B cell (primary cell): ENCODE measurements at regions not wholly inside any gene's neighbourhood (a gene's known extent, or its start where the extent isn't known, plus 50 kb on each side); places are given as distances from the start of the nearest gene placed in this dataset.

Experiments used
- ATAC-seq: fragments of 200-7000 bp; cut with Tn5 transposase; one replicate; pipeline ENCODE4 v1.10.0; 2021; ENCODE audit warnings: low read depth, mild to moderate bottlenecking, moderate number of reproducible peaks, moderate library complexity
- CTCF ChIA-PET: fragments of 350-600 bp; sonication (Branson Sonifier 250); formaldehyde crosslinking; loops from one replicate; lab custom pipeline; 2021; ENCODE audit warnings: antibody characterized with exemption, inconsistent platforms; lab: Charles Lee
- POLR2A ChIA-PET: fragments of 350-600 bp; sonication (Branson Sonifier 250); formaldehyde crosslinking; loops from one replicate; lab custom pipeline; 2021; ENCODE audit warnings: antibody characterized with exemption; lab: Charles Lee
- DNase-seq: peaks from one replicate; pipeline ENCODE4 v3.0.0; 2013
- H2AFZ ChIP-seq: 2 replicates; pipeline ENCODE4 v1.6.1; 2012; ENCODE audit warnings: mild to moderate bottlenecking, low read depth, low read length; ENCODE audit not compliant: insufficient read depth, poor library complexity, severe bottlenecking
- H3K27ac ChIP-seq, 2 donors: 1 replicate in 1 of 2; 2 replicates in 1 of 2; pipeline ENCODE4 v1.5.1; 2012 to 2013; ENCODE audit warnings: low read length in 2 of 2, mild to moderate bottlenecking in 2 of 2, moderate library complexity in 1 of 2
- H3K27me3 ChIP-seq, 4 experiments: fragments of 200-600 bp in 1 of 4; sonication (generic) in 1 of 4; replicated peaks in 1 of 4; 1 replicate in 2 of 4; 2 replicates in 2 of 4; pipeline versions ENCODE4 v1.6.1 to v1.7.0; 2013 to 2016; ENCODE audit warnings: low read length in 3 of 4, mild to moderate bottlenecking in 2 of 4, mixed read lengths in 1 of 4, moderate library complexity in 1 of 4; ENCODE audit not compliant: insufficient read depth in 4 of 4, control insufficient read depth in 3 of 4; ENCODE audit errors: control extremely low read depth in 1 of 4
- H3K36me3 ChIP-seq, 2 experiments: replicated peaks in 1 of 2; 1 replicate in 1 of 2; 2 replicates in 1 of 2; pipeline versions ENCODE4 v1.6.1 to v1.7.1; 2013; ENCODE audit warnings: low read length in 1 of 2; ENCODE audit not compliant: insufficient read depth in 2 of 2, control insufficient read depth in 1 of 2; ENCODE audit errors: control extremely low read depth in 1 of 2, extremely low read depth in 1 of 2
- H3K4me1 ChIP-seq, 2 donors: fragments of 200-600 bp in 1 of 2; sonication (generic) in 1 of 2; 1 replicate in 1 of 2; 2 replicates in 1 of 2; pipeline versions ENCODE4 v1.5.1 to v1.6.1; 2013 to 2017; ENCODE audit warnings: low read length in 2 of 2; ENCODE audit not compliant: control insufficient read depth in 2 of 2, insufficient read depth in 2 of 2
- H3K4me2 ChIP-seq: replicated peaks from 2 replicates; pipeline ENCODE3; 2012; ENCODE audit warnings: mild to moderate bottlenecking, low read depth, low read length; ENCODE audit not compliant: poor library complexity, severe bottlenecking
- H3K4me3 ChIP-seq, 5 experiments: fragments of 200-600 bp in 1 of 5; sonication (generic) in 1 of 5; 1 replicate in 3 of 5; 2 replicates in 2 of 5; pipeline versions ENCODE4 v1.5.1 to v1.7.0; 2011 to 2016; ENCODE audit warnings: low read length in 4 of 5, mild to moderate bottlenecking in 4 of 5, low read depth in 2 of 5, control low read depth in 1 of 5, moderate library complexity in 1 of 5; ENCODE audit not compliant: insufficient read depth in 1 of 5; ENCODE audit errors: control extremely low read depth in 1 of 5, extremely low read depth in 1 of 5
- H3K79me2 ChIP-seq: fragments of 200-600 bp; sonication (generic); one replicate; pipeline ENCODE4 v1.6.0; 2016; ENCODE audit warnings: low read length; ENCODE audit not compliant: control insufficient read depth, insufficient read depth
- H3K9ac ChIP-seq: fragments of 200-600 bp; sonication (generic); 2 replicates; pipeline ENCODE4 v1.6.1; 2017; ENCODE audit warnings: mild to moderate bottlenecking, low read length, moderate library complexity
- H3K9me3 ChIP-seq, 3 donors: one replicate each; pipeline versions ENCODE4 v1.6.1 to v1.7.1; 2013; ENCODE audit warnings: low read length in 2 of 3; ENCODE audit not compliant: control insufficient read depth in 2 of 3, insufficient read depth in 1 of 3; ENCODE audit errors: control extremely low read depth in 1 of 3
- H4K20me1 ChIP-seq: 2 replicates; pipeline ENCODE4 v1.6.0; 2012; ENCODE audit warnings: mild to moderate bottlenecking, low read length; ENCODE audit not compliant: insufficient read depth, control insufficient read depth, poor library complexity, severe bottlenecking
- H3K27ac Mint-ChIP-seq: one replicate; pipeline ENCODE4 v1.8.0; 2021; ENCODE audit warnings: mixed read lengths
- H3K27me3 Mint-ChIP-seq: one replicate; pipeline ENCODE4 v1.8.0; 2021; ENCODE audit warnings: mixed read lengths
- H3K4me1 Mint-ChIP-seq: one replicate; pipeline ENCODE4 v1.8.0; 2021; ENCODE audit warnings: mixed read lengths
- H3K4me3 Mint-ChIP-seq: one replicate; pipeline ENCODE4 v1.8.0; 2021; ENCODE audit warnings: mixed read lengths
- H3K9me3 Mint-ChIP-seq: one replicate; pipeline ENCODE4 v1.8.0; 2022; ENCODE audit warnings: mixed read lengths; ENCODE audit not compliant: insufficient read depth
- EZH2 ChIP-seq: IDR thresholded peaks from 2 replicates; pipeline ENCODE4 v1.6.1; 2012; ENCODE audit warnings: borderline replicate concordance, low read depth, mild to moderate bottlenecking, moderate library complexity, low read length; ENCODE audit not compliant: insufficient read depth, poor library complexity, severe bottlenecking
- WGBS: methylation state at CpG from one replicate; pipeline ENCODE4 v1.1.5; 2013; ENCODE audit warnings: missing lambda C conversion rate; ENCODE audit not compliant: insufficient coverage; 5-methylcytosine and 5-hydroxymethylcytosine counted together
- intact Hi-C: fragments of 100-400 bp; cut with micrococcal nuclease; formaldehyde crosslinking; loops from one replicate; pipeline ENCODE4 v1.10.0; 2022
- TF ChIP-seq, protein P1 (sequence below): fragments of 200-600 bp; IDR thresholded peaks from one replicate; pipeline ENCODE4 v1.8.0; 2022; ENCODE audit warnings: antibody characterized with exemption, mild to moderate bottlenecking

DNA sequence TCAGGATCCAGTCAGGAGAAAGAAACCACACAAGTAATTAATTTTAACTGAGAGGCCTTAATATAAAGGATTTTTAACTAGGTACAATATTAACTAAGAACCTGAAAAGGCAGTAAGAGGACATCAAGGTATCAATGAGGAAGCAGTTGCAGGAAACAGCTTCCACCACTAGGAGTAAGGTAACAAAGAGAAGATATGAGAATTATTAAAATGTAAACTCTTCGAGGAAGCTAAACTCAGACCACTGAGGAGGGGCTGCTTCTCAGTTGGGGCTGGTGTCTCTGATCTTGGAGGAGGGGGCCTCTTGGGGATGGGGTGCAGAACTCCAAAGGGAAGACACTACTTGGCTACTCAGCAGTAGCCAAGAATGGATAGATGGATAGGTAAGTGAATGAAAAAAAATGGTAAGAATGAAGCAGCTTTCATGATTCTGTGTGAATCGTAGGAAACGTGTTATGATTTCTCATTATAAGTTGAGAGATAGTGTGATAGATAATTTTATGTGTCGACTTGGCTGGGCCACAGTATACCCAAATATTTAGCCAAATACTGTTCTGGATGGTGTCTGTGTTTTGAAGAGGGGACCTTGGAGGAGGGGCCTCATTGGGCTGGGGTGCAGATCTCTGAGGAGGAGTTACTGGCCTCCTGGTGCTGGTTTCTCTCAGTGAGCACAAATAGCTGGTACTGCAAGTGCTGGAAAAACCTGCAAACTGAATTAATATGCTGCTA, 547.7 kb upstream of the LRRTM1 start:
- Histone ChIP-seq H3K9me3 (peaks cover 0 to 2% (median 0%) of the 10 kb centered on the region in 3 donors), H3K79me2 (no peaks in the 10 kb centered on the region)
- no peaks in the 10 kb centered on the region for H3K4me1 Mint-ChIP-seq

DNA sequence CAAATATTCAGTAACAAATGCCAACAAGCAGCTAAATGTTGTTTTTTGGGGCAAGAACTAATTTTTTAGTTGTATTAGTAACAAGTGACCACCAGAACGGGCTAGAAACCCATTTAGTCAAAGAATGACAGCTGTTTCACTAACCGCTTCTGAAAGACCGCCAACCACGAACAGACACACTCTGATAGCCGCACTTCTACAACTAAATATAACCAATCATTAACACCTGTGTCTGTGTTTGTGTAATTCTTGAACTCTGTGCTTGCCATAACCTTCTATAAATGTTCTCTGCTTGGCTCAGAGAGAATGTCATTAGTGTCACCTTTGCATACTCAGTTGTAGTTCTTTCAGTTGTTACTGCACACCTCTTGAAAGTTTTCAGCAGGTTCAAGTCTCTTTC, 526.3 kb upstream of the LRRTM1 start:
- TF ChIP-seq EZH2, result no peak
- TF ChIP-seq, protein P1, sequence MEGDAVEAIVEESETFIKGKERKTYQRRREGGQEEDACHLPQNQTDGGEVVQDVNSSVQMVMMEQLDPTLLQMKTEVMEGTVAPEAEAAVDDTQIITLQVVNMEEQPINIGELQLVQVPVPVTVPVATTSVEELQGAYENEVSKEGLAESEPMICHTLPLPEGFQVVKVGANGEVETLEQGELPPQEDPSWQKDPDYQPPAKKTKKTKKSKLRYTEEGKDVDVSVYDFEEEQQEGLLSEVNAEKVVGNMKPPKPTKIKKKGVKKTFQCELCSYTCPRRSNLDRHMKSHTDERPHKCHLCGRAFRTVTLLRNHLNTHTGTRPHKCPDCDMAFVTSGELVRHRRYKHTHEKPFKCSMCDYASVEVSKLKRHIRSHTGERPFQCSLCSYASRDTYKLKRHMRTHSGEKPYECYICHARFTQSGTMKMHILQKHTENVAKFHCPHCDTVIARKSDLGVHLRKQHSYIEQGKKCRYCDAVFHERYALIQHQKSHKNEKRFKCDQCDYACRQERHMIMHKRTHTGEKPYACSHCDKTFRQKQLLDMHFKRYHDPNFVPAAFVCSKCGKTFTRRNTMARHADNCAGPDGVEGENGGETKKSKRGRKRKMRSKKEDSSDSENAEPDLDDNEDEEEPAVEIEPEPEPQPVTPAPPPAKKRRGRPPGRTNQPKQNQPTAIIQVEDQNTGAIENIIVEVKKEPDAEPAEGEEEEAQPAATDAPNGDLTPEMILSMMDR, result no peak
- no peaks in the 10 kb centered on the region for H4K20me1 ChIP-seq
- no peaks in the 10 kb centered on the region for H3K79me2 ChIP-seq
- DNase-seq, result no peak
- no peak overlapping the region for H3K9ac ChIP-seq
- no peak overlapping the region for H3K4me2 ChIP-seq
- no peak overlapping the region for H3K27ac ChIP-seq
- H3K27me3 ChIP-seq, result no peaks in the 10 kb centered on the region
- Mint-ChIP-seq H3K27ac (no peak overlapping the region), H3K9me3 (peaks cover 4% of the 10 kb centered on the region), H3K27me3 (no peaks in the 10 kb centered on the region), H3K4me3 (no peak overlapping the region), H3K4me1 (no peaks in the 10 kb centered on the region)
- ChIA-PET POLR2A (no interaction called here), CTCF (no interaction called here)
- no peaks in the 10 kb centered on the region for H3K4me1 ChIP-seq
- no peaks in the 10 kb centered on the region for H3K36me3 ChIP-seq
- peaks cover 0 to 2% (median under 1%) of the 10 kb centered on the region in 3 donors for H3K9me3 ChIP-seq
- no peak overlapping the region for H2AFZ ChIP-seq
- no peak for ATAC-seq
- WGBS, result no CpG with 5 or more reads among the region's 5 CpGs
- intact Hi-C loops, result no loop called here
- no peak overlapping the region for H3K4me3 ChIP-seq

More for the DNA sequence above, 547.7 kb upstream of the LRRTM1 start:
- no peaks in the 10 kb centered on the region for H3K27me3 Mint-ChIP-seq
- intact Hi-C loops, result no loop called here
- ATAC-seq (no peak), DNase-seq (no peak)
- H3K27ac ChIP-seq, result no peak overlapping the region
- H3K36me3 ChIP-seq, result no peaks in the 10 kb centered on the region
- no peaks in the 10 kb centered on the region for H4K20me1 ChIP-seq
- ChIA-PET POLR2A (no interaction called here), CTCF (no interaction called here)
- no peak overlapping the region for H3K4me3 Mint-ChIP-seq
- H3K27ac Mint-ChIP-seq, result no peak overlapping the region
- H3K4me1 ChIP-seq, result no peaks in the 10 kb centered on the region
- H3K9me3 Mint-ChIP-seq, result peaks cover 2% of the 10 kb centered on the region
- no peak overlapping the region for H3K4me2 ChIP-seq
- no peak for TF ChIP-seq EZH2
- TF ChIP-seq, protein P1, result no peak
- H2AFZ ChIP-seq, result no peak overlapping the region
- H3K4me3 ChIP-seq, result no peak overlapping the region
- 81% methylated on average over 3 of the region's 4 CpGs for WGBS
- no peaks in the 10 kb centered on the region for H3K27me3 ChIP-seq
- no peak overlapping the region for H3K9ac ChIP-seq
